ENCODE measurements at regions not wholly inside any gene's neighbourhood (a gene's known extent, or its start where the extent isn't known, plus 50 kb on each side); places are given as distances from the start of the nearest gene placed in this dataset.
A peak's percentile ranks its signal among the peaks of the same experiment; 100 is the strongest.

- TF ChIP-seq, protein P1, sequence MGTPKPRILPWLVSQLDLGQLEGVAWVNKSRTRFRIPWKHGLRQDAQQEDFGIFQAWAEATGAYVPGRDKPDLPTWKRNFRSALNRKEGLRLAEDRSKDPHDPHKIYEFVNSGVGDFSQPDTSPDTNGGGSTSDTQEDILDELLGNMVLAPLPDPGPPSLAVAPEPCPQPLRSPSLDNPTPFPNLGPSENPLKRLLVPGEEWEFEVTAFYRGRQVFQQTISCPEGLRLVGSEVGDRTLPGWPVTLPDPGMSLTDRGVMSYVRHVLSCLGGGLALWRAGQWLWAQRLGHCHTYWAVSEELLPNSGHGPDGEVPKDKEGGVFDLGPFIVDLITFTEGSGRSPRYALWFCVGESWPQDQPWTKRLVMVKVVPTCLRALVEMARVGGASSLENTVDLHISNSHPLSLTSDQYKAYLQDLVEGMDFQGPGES (IDR thresholded peaks at IDR 0.05; ENCODE audit: low read depth, low read length) = no peak
- TF ChIP-seq SMC3 (IDR thresholded peaks at IDR 0.05; ENCODE audit: low read depth, low read length) = no peak
- no peak for TF ChIP-seq EZH2phosphoT487 (IDR thresholded peaks at IDR 0.05; ENCODE audit: borderline replicate concordance, low read depth)
- TF ChIP-seq FOXJ3 (CRISPR knock-in tag; IDR thresholded peaks at IDR 0.05) = no peak
- no peak for TF ChIP-seq NFIC (IDR thresholded peaks at IDR 0.05; ENCODE audit: borderline replicate concordance)
- no peak for TF ChIP-seq CHD2 (IDR thresholded peaks at IDR 0.05; ENCODE audit: low read length, partially characterized antibody)
- TF ChIP-seq JUND (IDR thresholded peaks at IDR 0.05) = no peak
- TF ChIP-seq GABPA (IDR thresholded peaks at IDR 0.05; ENCODE audit: low read depth) = no peak
- no peak for TF ChIP-seq YY1 (IDR thresholded peaks at IDR 0.05; ENCODE audit: low read depth)
- TF ChIP-seq ELF1 (IDR thresholded peaks at IDR 0.05) = no peak
- no peak for TF ChIP-seq RFX5 (IDR thresholded peaks at IDR 0.05; ENCODE audit: low read length)
These were observed 158.5 kb downstream of the C9orf50 start (continued) for GRCh38 chr9:129462360-129462759.

DNA sequence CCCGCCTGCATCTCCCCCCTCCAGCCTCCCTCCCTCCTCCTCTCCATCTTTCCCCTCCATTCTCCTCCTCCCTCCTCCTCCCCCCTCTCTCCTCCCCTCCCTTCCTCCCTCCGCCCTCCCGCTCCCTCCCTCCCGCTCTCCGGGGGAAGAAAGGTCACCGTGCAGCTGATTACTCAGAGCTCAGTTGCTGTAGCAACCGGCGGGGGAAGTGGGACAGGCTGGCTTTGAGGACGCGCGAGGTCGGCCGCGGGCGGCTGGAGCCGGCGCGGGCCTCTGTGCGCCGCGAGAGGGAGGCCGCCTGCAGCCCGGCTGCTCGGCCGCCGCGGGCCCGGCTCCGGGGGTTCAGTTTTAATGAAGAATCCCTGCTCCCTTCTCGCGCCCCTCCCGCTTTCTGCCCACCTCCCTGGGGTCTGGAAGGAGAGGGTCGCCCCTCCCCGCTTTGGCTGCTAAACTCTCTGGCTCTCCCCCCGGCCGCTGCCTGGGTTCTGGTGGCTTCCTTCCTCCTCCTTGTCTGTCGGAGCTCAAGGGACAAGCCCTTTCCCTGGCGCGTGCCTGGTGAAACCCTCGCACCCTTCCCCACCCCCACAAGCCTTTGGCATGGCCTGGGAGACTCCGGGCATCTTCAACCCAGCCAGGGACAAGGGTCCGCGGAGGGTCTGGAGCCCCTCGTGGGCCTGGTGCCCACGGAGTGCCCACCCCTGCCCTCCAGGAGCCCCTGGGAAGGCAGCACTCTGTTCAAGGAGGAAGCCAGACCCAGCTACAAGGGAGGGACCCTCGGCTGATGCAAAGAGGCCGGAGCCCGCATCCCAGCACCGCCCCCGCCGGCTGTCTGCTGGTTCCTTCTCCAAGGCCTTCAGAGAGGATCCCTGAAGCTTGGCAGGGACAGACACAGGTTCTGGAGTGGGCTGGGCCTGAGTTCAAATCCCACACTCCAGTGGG is 160.3 kb downstream of the C9orf50 start:
- WGBS (ENCODE audit: low lambda C conversion rate) = 3% methylated on average over 36 of the region's 51 CpGs
- no peaks in the 10 kb centered on the region for H3K79me2 ChIP-seq (ENCODE audit: insufficient read depth)
- H2AFZ ChIP-seq (ENCODE audit: low read depth) = no peak overlapping the region
- TF ChIP-seq FOXJ3 (CRISPR knock-in tag; IDR thresholded peaks at IDR 0.05) = peak; percentile 78; the same call in 1 of the 2 replicates
- 0 out of 2 replicates have a peak, but pooled peaks have one; percentile 26 for TF ChIP-seq REST (IDR thresholded peaks at IDR 0.05; ENCODE audit: low read depth, low read length)
- TF ChIP-seq TCF12 (IDR thresholded peaks at IDR 0.05) = peak; percentile 54
- no peak; the same call in 1 of the 2 replicates for TF ChIP-seq POLR2AphosphoS5 (IDR thresholded peaks at IDR 0.05; ENCODE audit: low read depth, low read length)
- no peak for TF ChIP-seq USF1 (IDR thresholded peaks at IDR 0.05; ENCODE audit: borderline replicate concordance, low read depth)
- TF ChIP-seq RAD21 (IDR thresholded peaks at IDR 0.05; ENCODE audit: low read length) = peak; percentile 39
- TF ChIP-seq MAX (IDR thresholded peaks at IDR 0.05; ENCODE audit: low read depth) = peak; percentile 54; the same call in 1 of the 2 replicates
- TF ChIP-seq CHD2 (IDR thresholded peaks at IDR 0.05; ENCODE audit: low read length, partially characterized antibody) = peak; percentile 53
- TF ChIP-seq, protein P2, sequence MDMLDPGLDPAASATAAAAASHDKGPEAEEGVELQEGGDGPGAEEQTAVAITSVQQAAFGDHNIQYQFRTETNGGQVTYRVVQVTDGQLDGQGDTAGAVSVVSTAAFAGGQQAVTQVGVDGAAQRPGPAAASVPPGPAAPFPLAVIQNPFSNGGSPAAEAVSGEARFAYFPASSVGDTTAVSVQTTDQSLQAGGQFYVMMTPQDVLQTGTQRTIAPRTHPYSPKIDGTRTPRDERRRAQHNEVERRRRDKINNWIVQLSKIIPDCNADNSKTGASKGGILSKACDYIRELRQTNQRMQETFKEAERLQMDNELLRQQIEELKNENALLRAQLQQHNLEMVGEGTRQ (IDR thresholded peaks at IDR 0.05; ENCODE audit: borderline replicate concordance, low read depth, low read length) = no peak
- peak; percentile 33; the same call in 1 of the 2 replicates for TF ChIP-seq YY1 (IDR thresholded peaks at IDR 0.05; ENCODE audit: low read depth)
- TF ChIP-seq SIN3A (IDR thresholded peaks at IDR 0.05; ENCODE audit: borderline replicate concordance, low read depth, low read length) = 0 out of 2 replicates have a peak, but pooled peaks have one; percentile 27
- TF ChIP-seq EZH2phosphoT487 (IDR thresholded peaks at IDR 0.05; ENCODE audit: borderline replicate concordance, low read depth) = no peak
- TF ChIP-seq GATA2 (CRISPR knock-in tag; IDR thresholded peaks at IDR 0.05) = no peak
- no peak for TF ChIP-seq CTCF (IDR thresholded peaks at IDR 0.05)

More for the DNA sequence above, 160.3 kb downstream of the C9orf50 start:
- Histone ChIP-seq H3K27ac (ENCODE audit: low read depth in 2 of 2, low read length in 1 of 2) (peak overlapping the region; percentile 99 to 100), H3K4me2 (peak overlapping the region; percentile 90), H3K4me3 (ENCODE audit: low read depth in 2 of 2, low read length in 1 of 2) (peak overlapping the region; percentile 33 to 55), H3K9ac (peak overlapping the region; percentile 99), H3K36me3 (replicated peaks in 1 of 2; ENCODE audit: control insufficient read depth in 1 of 2, insufficient read depth in 2 of 2, low read length in 1 of 2) (no peaks in the 10 kb centered on the region), H3K9me3 (no peaks in the 10 kb centered on the region), H4K20me1 (ENCODE audit: insufficient read depth) (no peaks in the 10 kb centered on the region), H3K27me3 (ENCODE audit: insufficient read depth) (no peaks in the 10 kb centered on the region), H3K9me2 (no peaks in the 10 kb centered on the region), H3F3A (replicated peaks; ENCODE audit: insufficient read depth) (peaks cover 23% of the 10 kb centered on the region), H3K4me1 (ENCODE audit: control insufficient read depth in 1 of 2, insufficient read depth in 2 of 2, low read depth in 1 of 2, low read length in 1 of 2) (peaks cover 39 to 44% of the 10 kb centered on the region in 2 experiments; a peak in 3 of 4 replicates)
- POLR2A ChIA-PET = interaction anchor here (0.5 to 3.7 kb wide), 28 partner anchors 18 to 286 kb away, joined by 3 to 62 read pairs (median 4); partner anchors contain the start of genes IER5L and NTMT1
- CTCF ChIA-PET = interaction anchor here (0.6 to 4.5 kb wide), 11 partner anchors 11 to 286 kb away, joined by 3 to 28 read pairs (median 4); no protein-coding TSS in a partner anchor
- DNase-seq = peak; percentile 96
